Left ventricle myocardium inferior (tissue), 1 donor: ENCODE measurements at regions not wholly inside any gene's neighbourhood (a gene's known extent, or its start where the extent isn't known, plus 50 kb on each side); places are given as distances from the start of the nearest gene placed in this dataset.

Experiments used
- DNase-seq: peaks from one replicate; pipeline ENCODE4 v3.0.0-alpha.2; 2020
- H3K27ac ChIP-seq: fragments of 200-600 bp; replicated peaks from 2 replicates; pipeline ENCODE4 v1.8.0; 2021
- H3K27me3 ChIP-seq: fragments of 200-600 bp; 2 replicates; pipeline ENCODE4 v1.8.0; 2021; ENCODE audit warnings: low read depth
- H3K36me3 ChIP-seq: fragments of 200-600 bp; 2 replicates; pipeline ENCODE4 v1.8.0; 2021
- H3K4me1 ChIP-seq: fragments of 200-600 bp; 2 replicates; pipeline ENCODE4 v1.8.0; 2021
- H3K4me3 ChIP-seq: fragments of 200-600 bp; 2 replicates; pipeline ENCODE4 v1.8.0; 2021; ENCODE audit warnings: mild to moderate bottlenecking, moderate library complexity
- H3K9me3 ChIP-seq: fragments of 200-600 bp; replicated peaks from 2 replicates; pipeline ENCODE4 v1.8.0; 2021
- intact Hi-C: fragments of 100-400 bp; cut with micrococcal nuclease; formaldehyde crosslinking; loops from one replicate; pipeline ENCODE4 v1.11.0; 2022
- TF ChIP-seq, protein P1 (sequence below): fragments of 200-600 bp; IDR thresholded peaks from 2 replicates; pipeline ENCODE4 v1.8.0; 2021; ENCODE audit warnings: antibody characterized with exemption, mild to moderate bottlenecking, borderline replicate concordance
- donor health status: DM: no; HTN: yes; CAD: no; lungs with severe emphysema.

DNA sequence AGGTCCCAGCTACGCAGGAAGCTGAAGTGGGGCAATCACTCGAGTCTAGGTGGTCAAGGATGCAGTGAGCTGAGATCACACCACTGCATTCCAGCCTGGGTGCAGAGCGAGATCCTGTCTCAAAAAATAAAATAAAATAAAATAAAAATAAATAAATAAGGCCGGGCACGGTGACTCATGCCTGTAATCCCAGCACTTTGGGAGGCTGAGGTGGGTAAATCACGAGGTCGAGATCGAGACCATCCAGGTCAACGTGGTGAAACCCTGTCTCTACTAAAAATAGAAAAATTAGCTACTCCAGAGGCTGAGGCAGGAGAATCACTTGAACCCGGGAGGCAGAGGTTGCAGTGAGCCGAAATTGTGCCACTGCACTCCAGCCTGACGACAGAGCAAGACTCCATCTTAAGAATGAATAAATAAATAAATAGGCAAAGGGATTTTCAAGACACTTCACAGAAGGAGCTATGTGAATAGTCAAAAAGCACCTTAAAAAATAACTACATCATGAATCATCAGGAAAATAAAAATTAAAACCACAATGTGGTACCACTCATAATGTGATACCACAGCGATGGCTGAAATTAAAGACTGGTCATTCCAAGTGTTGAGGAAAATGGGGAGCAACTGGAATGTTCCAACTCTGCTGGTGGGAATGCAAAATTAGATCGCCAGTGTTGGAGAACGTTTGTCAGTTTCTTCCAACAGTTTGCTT, 92.9 kb upstream of the TBX3 start:
- Histone ChIP-seq H3K4me3 (no peak overlapping the region), H3K9me3 (no peaks in the 10 kb centered on the region), H3K27me3 (no peaks in the 10 kb centered on the region), H3K27ac (no peak overlapping the region), H3K4me1 (no peaks in the 10 kb centered on the region), H3K36me3 (no peaks in the 10 kb centered on the region)
- intact Hi-C loops = no loop called here
- TF ChIP-seq, protein P1, sequence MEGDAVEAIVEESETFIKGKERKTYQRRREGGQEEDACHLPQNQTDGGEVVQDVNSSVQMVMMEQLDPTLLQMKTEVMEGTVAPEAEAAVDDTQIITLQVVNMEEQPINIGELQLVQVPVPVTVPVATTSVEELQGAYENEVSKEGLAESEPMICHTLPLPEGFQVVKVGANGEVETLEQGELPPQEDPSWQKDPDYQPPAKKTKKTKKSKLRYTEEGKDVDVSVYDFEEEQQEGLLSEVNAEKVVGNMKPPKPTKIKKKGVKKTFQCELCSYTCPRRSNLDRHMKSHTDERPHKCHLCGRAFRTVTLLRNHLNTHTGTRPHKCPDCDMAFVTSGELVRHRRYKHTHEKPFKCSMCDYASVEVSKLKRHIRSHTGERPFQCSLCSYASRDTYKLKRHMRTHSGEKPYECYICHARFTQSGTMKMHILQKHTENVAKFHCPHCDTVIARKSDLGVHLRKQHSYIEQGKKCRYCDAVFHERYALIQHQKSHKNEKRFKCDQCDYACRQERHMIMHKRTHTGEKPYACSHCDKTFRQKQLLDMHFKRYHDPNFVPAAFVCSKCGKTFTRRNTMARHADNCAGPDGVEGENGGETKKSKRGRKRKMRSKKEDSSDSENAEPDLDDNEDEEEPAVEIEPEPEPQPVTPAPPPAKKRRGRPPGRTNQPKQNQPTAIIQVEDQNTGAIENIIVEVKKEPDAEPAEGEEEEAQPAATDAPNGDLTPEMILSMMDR = no peak
- DNase-seq = no peak

DNA sequence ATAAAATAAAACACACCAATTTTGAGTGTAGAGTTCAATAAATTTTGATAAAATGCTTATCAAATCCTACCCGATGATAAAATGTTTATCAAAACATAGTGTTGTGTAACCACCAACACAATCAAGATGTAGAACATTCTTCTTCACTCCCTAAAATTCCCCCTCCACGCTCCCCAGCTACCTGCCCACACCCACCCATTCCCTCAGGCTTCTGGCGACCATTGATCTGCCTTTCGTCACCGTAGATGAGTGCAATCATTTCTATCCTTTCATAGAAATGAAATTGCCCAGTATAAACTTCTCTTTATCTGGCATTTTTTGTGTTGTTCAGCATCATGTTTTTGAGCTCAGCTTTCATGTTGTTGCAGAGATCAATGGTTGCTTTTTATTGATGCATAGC, 90.7 kb upstream of the TBX3 start:
- TF ChIP-seq, protein P1 = no peak
- Histone ChIP-seq H3K27ac (no peak overlapping the region), H3K27me3 (no peaks in the 10 kb centered on the region), H3K36me3 (no peaks in the 10 kb centered on the region), H3K9me3 (no peaks in the 10 kb centered on the region), H3K4me1 (no peaks in the 10 kb centered on the region), H3K4me3 (no peak overlapping the region)
- no peak for DNase-seq
- intact Hi-C loops = no loop called here

DNA sequence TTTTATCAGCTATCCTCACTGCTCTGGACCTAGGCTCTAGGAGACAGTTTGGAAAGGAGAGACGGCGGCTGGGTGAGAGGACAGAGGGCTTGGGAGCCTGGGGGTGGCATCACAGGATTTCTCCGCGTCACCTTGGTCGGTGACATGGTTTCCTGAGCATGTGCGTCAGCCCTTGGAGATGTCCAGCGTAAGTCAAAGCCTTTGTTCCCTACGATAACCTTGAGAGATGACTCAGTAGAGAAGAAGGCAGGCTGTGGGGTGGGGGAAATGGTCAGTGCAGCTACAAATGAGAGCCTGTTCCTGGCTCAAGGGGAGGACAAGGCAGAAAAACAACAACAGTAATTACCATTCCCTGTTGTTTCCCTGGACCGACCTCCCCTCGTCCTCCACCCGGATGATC, 90.2 kb upstream of the TBX3 start:
- no peak overlapping the region for H3K27ac ChIP-seq
- no peaks in the 10 kb centered on the region for H3K4me1 ChIP-seq
- no peaks in the 10 kb centered on the region for H3K36me3 ChIP-seq
- H3K9me3 ChIP-seq = no peaks in the 10 kb centered on the region
- TF ChIP-seq, protein P1 = no peak
- H3K27me3 ChIP-seq = no peaks in the 10 kb centered on the region
- DNase-seq = no peak
- intact Hi-C loops = no loop called here
- no peak overlapping the region for H3K4me3 ChIP-seq

DNA sequence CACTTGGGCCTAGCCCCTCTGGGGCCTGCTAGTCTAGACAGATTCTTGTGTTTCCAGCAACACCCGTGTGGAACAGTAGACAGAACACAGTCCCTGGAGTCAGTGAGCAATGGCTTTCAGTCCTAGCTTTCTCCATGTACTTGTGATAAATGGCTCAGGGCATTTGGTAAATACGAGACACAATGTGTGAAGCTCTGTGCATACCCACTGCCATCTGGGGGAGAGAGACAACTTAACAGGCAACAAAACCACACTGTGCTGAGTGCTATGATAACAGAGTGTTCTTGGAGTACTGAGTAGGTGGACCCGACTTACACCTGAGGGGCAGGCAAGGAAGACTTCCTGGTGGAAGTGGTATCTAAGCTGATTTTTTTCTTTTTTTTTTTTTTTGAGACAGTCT, 86.3 kb upstream of the TBX3 start:
- Histone ChIP-seq H3K4me3 (no peak overlapping the region), H3K27ac (no peak overlapping the region)
- TF ChIP-seq, protein P1 = no peak

DNA sequence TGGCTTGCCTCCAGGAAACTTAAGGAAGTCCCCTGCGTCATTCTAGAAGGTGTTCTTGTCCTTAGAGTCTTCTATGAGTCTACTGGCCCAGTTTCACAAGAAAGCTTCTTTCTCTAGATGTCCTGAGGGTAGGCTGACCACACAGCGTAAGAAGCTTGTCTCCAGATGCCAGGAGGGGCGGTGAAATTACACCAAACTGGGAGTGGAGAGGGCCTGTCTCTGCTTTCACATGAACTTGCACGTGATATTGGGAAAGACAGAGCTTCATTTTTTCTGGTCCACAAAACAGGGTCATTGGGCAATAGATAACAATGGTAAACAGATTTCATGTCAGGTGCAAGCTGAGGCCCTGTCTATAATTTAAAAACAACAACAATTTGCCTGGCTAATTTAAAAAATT, 85.7 kb upstream of the TBX3 start:
- TF ChIP-seq, protein P1 = no peak
- intact Hi-C loops = no loop called here
- no peaks in the 10 kb centered on the region for H3K9me3 ChIP-seq
- H3K36me3 ChIP-seq = no peaks in the 10 kb centered on the region
- no peak overlapping the region for H3K4me3 ChIP-seq
- no peaks in the 10 kb centered on the region for H3K4me1 ChIP-seq
- DNase-seq = no peak
- H3K27ac ChIP-seq = no peak overlapping the region
- H3K27me3 ChIP-seq = no peaks in the 10 kb centered on the region

More for the DNA sequence above, 86.3 kb upstream of the TBX3 start:
- Histone ChIP-seq H3K27me3 (no peaks in the 10 kb centered on the region), H3K9me3 (no peaks in the 10 kb centered on the region), H3K4me1 (no peaks in the 10 kb centered on the region), H3K36me3 (no peaks in the 10 kb centered on the region)
- intact Hi-C loops = no loop called here
- no peak for DNase-seq
